Inferior parietal cortex (tissue), 1 donor: ENCODE measurements at regions not wholly inside any gene's neighbourhood (a gene's known extent, or its start where the extent isn't known, plus 50 kb on each side); places are given as distances from the start of the nearest gene placed in this dataset.
"Not testable (repeated sequence)": the region's sequence is repeated elsewhere in the genome, so short reads cannot be mapped to it uniquely, and the experiment has no call there.

Experiments used
- DNase-seq: peaks from one replicate; pipeline ENCODE4 v3.0.0-alpha.2; 2016; ENCODE audit errors: extremely low spot score

GRCh38 chr6:67560068-67560467 lies 1075.0 kb upstream of the ADGRB3 start:
- no peak for DNase-seq

- no peak for DNase-seq
Observed at GRCh38 chr6:67558985-67559384, 1076.1 kb upstream of the ADGRB3 start.

GRCh38 chr6:67544851-67545452 lies 1090.1 kb upstream of the ADGRB3 start:
- DNase-seq, result no peak

- DNase-seq, result no peak
Observed at GRCh38 chr6:67541586-67541985, 1093.5 kb upstream of the ADGRB3 start.

- no peak for DNase-seq
Observed at GRCh38 chr6:67538032-67538431, 1097.0 kb upstream of the ADGRB3 start.

GRCh38 chr6:67535946-67536345 lies 1099.1 kb upstream of the ADGRB3 start:
- DNase-seq, result no peak

GRCh38 chr6:67506352-67506751 lies 1128.7 kb upstream of the ADGRB3 start:
- no peak for DNase-seq

- DNase-seq, result no peak
Observed at GRCh38 chr6:67501755-67502154, 1133.3 kb upstream of the ADGRB3 start.

GRCh38 chr6:67497749-67498148 lies 1137.3 kb upstream of the ADGRB3 start:
- no peak for DNase-seq

GRCh38 chr6:67496191-67496590 lies 1138.9 kb upstream of the ADGRB3 start:
- DNase-seq, result no peak

- DNase-seq, result no peak
Observed at GRCh38 chr6:67493682-67494081, 1141.4 kb upstream of the ADGRB3 start.

- DNase-seq, result no peak
Observed at GRCh38 chr6:67475700-67476099, 1159.4 kb upstream of the ADGRB3 start.

- no peak for DNase-seq
Observed at GRCh38 chr6:67467341-67467740, 1167.7 kb upstream of the ADGRB3 start.

GRCh38 chr6:67462725-67463124 lies 1172.4 kb upstream of the ADGRB3 start:
- not testable (repeated sequence) for DNase-seq

- no peak for DNase-seq
Observed at GRCh38 chr6:67459556-67459955, 1175.5 kb upstream of the ADGRB3 start.

- DNase-seq, result no peak
Observed at GRCh38 chr6:67458265-67458664, 1176.8 kb upstream of the ADGRB3 start.

GRCh38 chr6:67451874-67452273 lies 1183.2 kb upstream of the ADGRB3 start:
- DNase-seq, result no peak

GRCh38 chr6:67450641-67451040 lies 1184.4 kb upstream of the ADGRB3 start:
- DNase-seq, result no peak

GRCh38 chr6:67449602-67450001 lies 1185.5 kb upstream of the ADGRB3 start:
- DNase-seq, result no peak

GRCh38 chr6:67433124-67433523 lies 1202.0 kb upstream of the ADGRB3 start:
- no peak for DNase-seq

GRCh38 chr6:67431076-67431475 lies 1204.0 kb upstream of the ADGRB3 start:
- no peak for DNase-seq

GRCh38 chr6:67426686-67427085 lies 1208.4 kb upstream of the ADGRB3 start:
- DNase-seq, result not testable (repeated sequence)

- DNase-seq, result no peak
Observed at GRCh38 chr6:67412035-67412434, 1223.0 kb upstream of the ADGRB3 start.

- DNase-seq, result no peak
Observed at GRCh38 chr6:67411036-67411435, 1224.0 kb upstream of the ADGRB3 start.
